ENCODE measurements at regions not wholly inside any gene's neighbourhood (a gene's known extent, or its start where the extent isn't known, plus 50 kb on each side); places are given as distances from the start of the nearest gene placed in this dataset.
"Not testable (repeated sequence)": the region's sequence is repeated elsewhere in the genome, so short reads cannot be mapped to it uniquely, and the experiment has no call there.

GRCh38 chr6:50555982-50556381 is 157.3 kb upstream of the TFAP2D start:
- H3K9me3 ChIP-seq = no peaks in the 10 kb centered on the region
- H3K4me1 Mint-ChIP-seq = no peaks in the 10 kb centered on the region
- H3K36me3 ChIP-seq (ENCODE audit: control insufficient read depth in 2 of 2, extremely low read depth in 1 of 2, insufficient read depth in 1 of 2, low read length in 1 of 2) = no peaks in the 10 kb centered on the region
- no peak overlapping the region for H3K27ac ChIP-seq (ENCODE audit: low read length)
- no peak overlapping the region for H3K4me3 ChIP-seq (ENCODE audit: control insufficient read depth in 1 of 2, extremely low read depth in 1 of 2, low read length in 1 of 2)
- CTCF ChIA-PET = no interaction called here
- H3K4me1 ChIP-seq (ENCODE audit: control insufficient read depth in 1 of 2, extremely low read depth in 1 of 2, insufficient read depth in 2 of 2, low read length in 2 of 2) = no peaks in the 10 kb centered on the region
- no peaks in the 10 kb centered on the region for H3K36me3 Mint-ChIP-seq
- POLR2A ChIA-PET = no interaction called here
- peaks cover 4 to 13% (median 5%) of the 10 kb centered on the region in 3 donors for H3K9me3 Mint-ChIP-seq
- DNase-seq (no peak), ATAC-seq (replicated peaks in 1 of 4) (no peak)
- WGBS (ENCODE audit: insufficient coverage) = no CpG with 5 or more reads among the region's 2 CpGs
- no peak overlapping the region for H3K27ac Mint-ChIP-seq
- no peaks in the 10 kb centered on the region for H3K27me3 ChIP-seq (replicated peaks in 1 of 2; ENCODE audit: control insufficient read depth in 2 of 2, extremely low read depth in 1 of 2, insufficient read depth in 2 of 2, low read length in 1 of 2)
- no peaks in the 10 kb centered on the region for H3K27me3 Mint-ChIP-seq
- H3K4me3 Mint-ChIP-seq = no peak overlapping the region

GRCh38 chr6:50565004-50565403 is 148.3 kb upstream of the TFAP2D start:
- H3K36me3 ChIP-seq (ENCODE audit: control insufficient read depth in 2 of 2, extremely low read depth in 1 of 2, insufficient read depth in 1 of 2, low read length in 1 of 2) = no peaks in the 10 kb centered on the region
- Mint-ChIP-seq H3K4me1 (no peaks in the 10 kb centered on the region), H3K9me3 (peaks cover 0 to 5% (median 0%) of the 10 kb centered on the region in 3 donors), H3K36me3 (no peaks in the 10 kb centered on the region), H3K4me3 (no peak overlapping the region), H3K27me3 (no peaks in the 10 kb centered on the region), H3K27ac (no peak overlapping the region)
- no peaks in the 10 kb centered on the region for H3K4me1 ChIP-seq (ENCODE audit: control insufficient read depth in 1 of 2, extremely low read depth in 1 of 2, insufficient read depth in 2 of 2, low read length in 2 of 2)
- no peak for ATAC-seq (replicated peaks in 1 of 4)
- no CpG with 5 or more reads among the region's 1 CpG for whole genome bisulfite sequencing (ENCODE audit: insufficient coverage)
- no peaks in the 10 kb centered on the region for H3K27me3 ChIP-seq (replicated peaks in 1 of 2; ENCODE audit: control insufficient read depth in 2 of 2, extremely low read depth in 1 of 2, insufficient read depth in 2 of 2, low read length in 1 of 2)
- POLR2A ChIA-PET = no interaction called here
- no peak overlapping the region for H3K27ac ChIP-seq (ENCODE audit: low read length)
- CTCF ChIA-PET = no interaction called here
- DNase-seq = no peak
- H3K9me3 ChIP-seq = no peaks in the 10 kb centered on the region
- no peak overlapping the region for H3K4me3 ChIP-seq (ENCODE audit: control insufficient read depth in 1 of 2, extremely low read depth in 1 of 2, low read length in 1 of 2)

GRCh38 chr6:50571230-50571629 is 142.1 kb upstream of the TFAP2D start:
- CTCF ChIA-PET; H3K36me3 Mint-ChIP-seq; POLR2A ChIA-PET; ATAC-seq (replicated peaks in 1 of 4); H3K4me1 ChIP-seq (ENCODE audit: control insufficient read depth in 1 of 2, extremely low read depth in 1 of 2, insufficient read depth in 2 of 2, low read length in 2 of 2); H3K4me1 Mint-ChIP-seq; H3K4me3 Mint-ChIP-seq; H3K36me3 ChIP-seq (ENCODE audit: control insufficient read depth in 2 of 2, extremely low read depth in 1 of 2, insufficient read depth in 1 of 2, low read length in 1 of 2); H3K27me3 ChIP-seq (replicated peaks in 1 of 2; ENCODE audit: control insufficient read depth in 2 of 2, extremely low read depth in 1 of 2, insufficient read depth in 2 of 2, low read length in 1 of 2); H3K27ac ChIP-seq (ENCODE audit: low read length); H3K27ac Mint-ChIP-seq; H3K9me3 ChIP-seq; H3K4me3 ChIP-seq (ENCODE audit: control insufficient read depth in 1 of 2, extremely low read depth in 1 of 2, low read length in 1 of 2); H3K27me3 Mint-ChIP-seq; DNase-seq: not testable (repeated sequence)
- WGBS (ENCODE audit: insufficient coverage) = no CpG with 5 or more reads among the region's 2 CpGs
- H3K9me3 Mint-ChIP-seq = peaks cover 7 to 16% (median 12%) of the 10 kb centered on the region in 3 donors

GRCh38 chr6:50585441-50586330 is 127.6 kb upstream of the TFAP2D start:
- Histone ChIP-seq H3K36me3 (ENCODE audit: control insufficient read depth in 2 of 2, extremely low read depth in 1 of 2, insufficient read depth in 1 of 2, low read length in 1 of 2) (no peaks in the 10 kb centered on the region), H3K4me3 (ENCODE audit: control insufficient read depth in 1 of 2, extremely low read depth in 1 of 2, low read length in 1 of 2) (no peak overlapping the region), H3K27me3 (replicated peaks in 1 of 2; ENCODE audit: control insufficient read depth in 2 of 2, extremely low read depth in 1 of 2, insufficient read depth in 2 of 2, low read length in 1 of 2) (no peaks in the 10 kb centered on the region), H3K4me1 (ENCODE audit: control insufficient read depth in 1 of 2, extremely low read depth in 1 of 2, insufficient read depth in 2 of 2, low read length in 2 of 2) (no peaks in the 10 kb centered on the region), H3K27ac (ENCODE audit: low read length) (no peak overlapping the region), H3K9me3 (no peaks in the 10 kb centered on the region)
- WGBS (ENCODE audit: insufficient coverage) = 81% methylated on average over 5 of the region's 15 CpGs
- DNase-seq = no peak
- H3K27ac Mint-ChIP-seq = no peak overlapping the region
- H3K4me3 Mint-ChIP-seq = no peak overlapping the region
- H3K4me1 Mint-ChIP-seq = no peaks in the 10 kb centered on the region
- no peaks in the 10 kb centered on the region for H3K27me3 Mint-ChIP-seq
- ChIA-PET POLR2A (no interaction called here), CTCF (no interaction called here)
- H3K9me3 Mint-ChIP-seq = peaks cover 0 to 10% (median 0%) of the 10 kb centered on the region in 3 donors
- H3K36me3 Mint-ChIP-seq = no peaks in the 10 kb centered on the region
- no peak for ATAC-seq (replicated peaks in 1 of 4)

GRCh38 chr6:50586331-50586675 is 127.0 kb upstream of the TFAP2D start:
- Mint-ChIP-seq H3K4me1 (no peaks in the 10 kb centered on the region), H3K27ac (no peak overlapping the region), H3K9me3 (peaks cover 0 to 6% (median 0%) of the 10 kb centered on the region in 3 donors), H3K27me3 (no peaks in the 10 kb centered on the region), H3K36me3 (no peaks in the 10 kb centered on the region), H3K4me3 (no peak overlapping the region)
- H3K4me3 ChIP-seq (ENCODE audit: control insufficient read depth in 1 of 2, extremely low read depth in 1 of 2, low read length in 1 of 2) = no peak overlapping the region
- no CpG with 5 or more reads among the region's 2 CpGs for WGBS (ENCODE audit: insufficient coverage)
- no peaks in the 10 kb centered on the region for H3K27me3 ChIP-seq (replicated peaks in 1 of 2; ENCODE audit: control insufficient read depth in 2 of 2, extremely low read depth in 1 of 2, insufficient read depth in 2 of 2, low read length in 1 of 2)
- H3K4me1 ChIP-seq (ENCODE audit: control insufficient read depth in 1 of 2, extremely low read depth in 1 of 2, insufficient read depth in 2 of 2, low read length in 2 of 2) = no peaks in the 10 kb centered on the region
- ATAC-seq (replicated peaks in 1 of 4) (no peak), DNase-seq (no peak)
- ChIA-PET POLR2A (no interaction called here), CTCF (no interaction called here)
- H3K9me3 ChIP-seq = no peaks in the 10 kb centered on the region
- no peak overlapping the region for H3K27ac ChIP-seq (ENCODE audit: low read length)
- H3K36me3 ChIP-seq (ENCODE audit: control insufficient read depth in 2 of 2, extremely low read depth in 1 of 2, insufficient read depth in 1 of 2, low read length in 1 of 2) = no peaks in the 10 kb centered on the region

GRCh38 chr6:50589751-50590470 is 123.4 kb upstream of the TFAP2D start:
- Mint-ChIP-seq H3K36me3 (no peaks in the 10 kb centered on the region), H3K27ac (no peak overlapping the region), H3K4me3 (no peak overlapping the region), H3K4me1 (no peaks in the 10 kb centered on the region), H3K27me3 (no peaks in the 10 kb centered on the region), H3K9me3 (peaks cover 0 to 2% (median 0%) of the 10 kb centered on the region in 3 donors)
- Histone ChIP-seq H3K9me3 (no peaks in the 10 kb centered on the region), H3K4me3 (ENCODE audit: control insufficient read depth in 1 of 2, extremely low read depth in 1 of 2, low read length in 1 of 2) (no peak overlapping the region), H3K27me3 (replicated peaks in 1 of 2; ENCODE audit: control insufficient read depth in 2 of 2, extremely low read depth in 1 of 2, insufficient read depth in 2 of 2, low read length in 1 of 2) (no peaks in the 10 kb centered on the region), H3K27ac (ENCODE audit: low read length) (no peak overlapping the region), H3K4me1 (ENCODE audit: control insufficient read depth in 1 of 2, extremely low read depth in 1 of 2, insufficient read depth in 2 of 2, low read length in 2 of 2) (no peaks in the 10 kb centered on the region), H3K36me3 (ENCODE audit: control insufficient read depth in 2 of 2, extremely low read depth in 1 of 2, insufficient read depth in 1 of 2, low read length in 1 of 2) (no peaks in the 10 kb centered on the region)
- no CpG with 5 or more reads among the region's 5 CpGs for WGBS (ENCODE audit: insufficient coverage)
- DNase-seq = no peak
- ChIA-PET CTCF (no interaction called here), POLR2A (no interaction called here)
- ATAC-seq (replicated peaks in 1 of 4) = no peak

All from T-cell (primary cell).